ENCODE measurements at regions not wholly inside any gene's neighbourhood (a gene's known extent, or its start where the extent isn't known, plus 50 kb on each side); places are given as distances from the start of the nearest gene placed in this dataset.
"Not testable (repeated sequence)": the region's sequence is repeated elsewhere in the genome, so short reads cannot be mapped to it uniquely, and the experiment has no call there.

DNA sequence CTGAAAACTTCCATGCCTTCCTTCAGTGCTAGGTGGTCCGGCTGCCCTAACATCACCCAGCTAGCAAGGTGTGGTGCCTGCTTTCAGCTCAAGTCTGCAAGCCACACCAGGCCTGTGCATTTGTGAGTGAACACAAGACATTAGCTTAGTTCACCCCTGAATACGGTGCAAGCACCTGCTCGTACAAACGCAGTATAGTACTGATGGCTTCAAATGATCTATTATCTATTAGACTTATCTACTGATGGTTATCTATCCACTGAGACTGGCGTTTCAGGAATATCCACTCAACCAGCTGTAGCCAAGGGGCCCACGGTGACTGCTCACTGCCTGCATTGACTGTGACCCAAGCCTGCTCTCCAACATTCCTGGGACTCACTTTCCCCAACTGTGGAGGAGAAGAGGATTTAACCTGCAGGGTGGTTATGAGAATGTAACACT is 155.9 kb downstream of the SHOX start:
- no peak for DNase-seq

GRCh38 chrX:784829-785228 is 154.2 kb downstream of the SHOX start:
- DNase-seq: no peak

DNA sequence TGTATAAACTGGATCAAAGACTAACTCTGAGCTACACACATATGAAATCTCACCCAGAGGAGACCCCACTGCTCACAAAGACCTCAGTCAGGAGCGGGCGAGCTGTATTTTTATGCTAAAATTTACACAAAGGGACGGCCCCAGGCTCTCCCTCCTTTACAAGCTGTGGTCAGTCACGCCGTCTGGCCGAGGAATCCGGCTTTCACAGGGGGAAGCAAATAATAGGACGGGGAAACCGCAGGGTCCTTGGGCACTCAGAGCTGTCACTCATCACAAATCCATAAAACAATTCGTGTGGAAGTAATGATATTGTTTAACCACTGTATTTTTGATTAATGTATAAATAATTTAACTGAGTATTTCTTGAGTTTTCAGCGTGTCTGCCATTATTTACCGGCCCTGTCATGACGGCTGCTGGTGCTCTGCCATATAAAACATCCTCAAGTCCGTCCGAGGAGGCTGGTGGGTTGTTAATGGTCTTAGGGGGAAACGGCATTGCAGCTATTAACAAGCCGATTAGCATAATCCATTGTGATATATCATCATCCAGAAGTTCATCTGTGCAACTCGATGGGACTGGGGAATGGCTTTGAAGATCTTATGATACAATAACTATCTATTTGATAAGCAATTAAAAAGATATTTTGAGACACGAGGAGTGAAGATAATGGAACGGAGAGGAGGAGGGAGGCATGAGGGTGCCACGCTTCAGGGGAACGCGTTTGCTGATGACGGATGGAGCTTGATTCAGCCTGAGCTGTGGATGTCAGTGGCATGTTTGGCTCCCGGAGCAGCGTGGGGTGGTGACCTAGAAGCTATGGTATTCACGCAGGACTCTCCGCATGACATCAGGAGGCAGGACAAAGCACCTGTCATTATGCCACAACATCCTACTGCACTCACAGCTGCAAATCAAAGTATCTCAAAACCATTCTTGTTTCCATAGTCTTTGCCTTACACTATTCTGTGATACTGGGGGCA is 150.9 kb downstream of the SHOX start:
- no peak for DNase-seq

DNA sequence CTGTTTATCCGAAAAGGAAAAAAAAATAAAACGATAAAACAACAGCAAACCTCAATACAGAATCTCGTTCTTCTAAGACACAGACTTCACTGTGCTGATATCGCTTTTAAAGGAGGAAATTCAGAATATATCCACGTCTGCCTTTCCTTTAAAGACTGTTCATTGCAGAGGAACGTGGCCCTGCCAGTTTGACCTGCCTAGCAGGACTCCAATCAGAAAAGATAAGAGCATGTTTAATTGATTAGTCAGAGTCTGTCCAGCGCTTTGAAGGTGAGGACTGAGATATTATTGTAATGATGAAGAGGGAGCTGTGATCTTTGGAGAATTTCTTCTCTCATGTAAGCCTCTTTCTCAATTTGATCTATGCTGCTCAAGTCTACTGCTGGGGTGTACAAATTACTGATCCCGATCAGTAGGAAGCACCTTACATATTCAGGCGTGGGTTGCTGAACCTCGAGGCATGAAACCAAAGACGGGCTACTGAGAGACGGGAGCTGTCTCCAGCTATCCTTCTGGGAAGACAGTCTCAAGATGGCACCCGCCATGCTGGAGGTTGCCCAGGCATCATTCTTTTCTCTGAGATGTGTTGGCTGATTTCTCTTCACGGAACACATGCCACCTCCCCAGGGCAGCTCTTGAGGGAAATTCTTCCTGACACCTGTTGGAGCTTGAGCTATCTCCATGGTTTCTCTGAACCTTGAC is 146.1 kb downstream of the SHOX start:
- no peak for DNase-seq

DNA sequence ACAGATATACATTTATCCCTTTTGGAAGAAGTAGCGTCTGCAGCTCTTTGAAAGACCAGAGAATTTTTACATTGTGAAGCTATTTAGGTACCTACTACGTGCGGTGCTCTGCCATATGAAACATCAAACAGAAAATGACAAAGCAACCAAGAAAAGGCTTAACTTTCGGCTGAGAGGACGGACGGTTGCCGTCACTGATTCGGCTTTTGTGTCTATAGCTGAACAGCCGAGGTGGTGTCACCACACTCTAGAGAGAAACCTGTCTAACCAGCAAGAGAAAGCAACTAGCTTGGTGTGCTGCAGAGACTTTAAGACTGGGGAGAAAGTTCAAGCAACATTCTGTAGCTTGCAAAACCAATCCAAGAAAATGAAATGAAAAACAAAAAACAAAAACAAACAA is 145.5 kb downstream of the SHOX start:
- no peak for DNase-seq

GRCh38 chrX:774536-774935 is 143.9 kb downstream of the SHOX start:
- DNase-seq: no peak

DNA sequence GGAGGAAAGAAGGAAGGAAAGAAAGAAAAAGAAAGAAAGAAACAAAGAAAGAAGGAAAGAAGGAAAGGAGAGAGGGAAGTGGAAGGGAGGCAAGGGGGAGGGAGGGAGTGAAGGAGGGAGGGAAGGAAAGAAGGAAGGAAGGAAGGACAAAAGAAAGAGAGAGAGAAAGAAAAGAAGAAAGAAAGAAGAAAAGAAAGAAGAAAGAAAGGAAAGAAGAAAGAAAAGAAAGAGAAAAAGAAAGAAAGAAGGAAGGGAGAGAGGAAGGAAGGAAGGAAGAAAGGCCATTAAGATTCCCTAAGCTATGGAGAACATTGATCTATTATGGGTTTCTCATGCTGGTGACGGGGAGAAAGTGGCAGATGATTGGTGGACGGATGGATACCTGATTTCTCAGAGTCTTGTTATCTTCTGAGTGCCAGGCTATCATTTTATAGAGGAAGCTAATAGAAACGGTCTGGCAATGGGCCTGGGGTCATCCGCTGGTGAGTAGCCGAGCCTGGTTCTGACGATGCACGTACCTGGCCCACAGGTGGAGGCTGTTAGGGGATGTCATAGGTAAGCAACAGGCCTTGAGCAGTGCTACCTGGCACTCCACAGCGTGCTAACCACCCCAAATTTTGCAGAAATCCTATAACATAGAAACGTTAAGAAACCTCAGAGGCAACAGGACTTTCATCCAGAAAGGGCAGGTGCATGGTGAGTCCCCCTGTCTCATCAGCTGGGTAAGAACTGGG is 142.9 kb downstream of the SHOX start:
- no peak for DNase-seq

DNA sequence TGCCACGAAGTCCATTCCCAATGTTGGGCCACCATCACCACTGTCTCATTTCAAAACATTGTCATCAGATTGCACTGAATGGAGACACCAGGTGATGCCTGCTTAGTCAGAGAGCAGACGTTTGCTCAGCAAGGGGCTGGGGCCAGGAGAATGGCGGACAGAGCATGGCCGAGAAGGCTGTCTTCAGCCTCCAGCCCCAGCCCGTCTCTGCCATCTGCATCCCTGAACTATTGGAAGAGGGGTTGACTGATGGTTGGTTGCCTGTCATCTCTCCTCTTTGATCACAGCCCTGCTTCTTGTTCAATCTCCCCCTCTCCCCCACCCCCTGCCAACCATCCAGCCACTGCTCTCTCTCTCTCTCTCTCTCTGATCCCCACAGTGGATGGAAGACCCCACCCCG is 140.9 kb downstream of the SHOX start:
- no peak for DNase-seq

DNA sequence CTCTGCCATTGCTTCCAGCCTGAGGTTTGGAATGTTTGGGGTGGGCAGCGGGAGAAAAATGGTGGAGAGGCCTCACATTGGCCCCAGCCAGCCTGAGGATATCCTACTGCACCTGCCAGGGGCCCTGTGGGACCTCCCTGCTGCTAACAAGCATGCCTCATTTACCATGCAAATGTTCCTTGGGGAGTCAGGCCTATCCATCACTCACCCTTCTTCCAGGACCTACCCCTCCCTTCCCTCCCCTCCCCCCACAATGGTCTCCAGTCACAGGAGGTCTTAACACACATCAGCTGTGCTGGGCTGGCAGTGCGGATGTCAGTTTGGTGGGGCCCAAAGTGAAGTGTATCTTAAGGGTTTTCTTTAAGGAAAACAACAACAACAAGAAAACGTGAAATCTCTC is 139.2 kb downstream of the SHOX start:
- DNase-seq: no peak

GRCh38 chrX:768596-768995 is 138.0 kb downstream of the SHOX start:
- DNase-seq: no peak

GRCh38 chrX:758917-759316 is 128.3 kb downstream of the SHOX start:
- no peak for DNase-seq

DNA sequence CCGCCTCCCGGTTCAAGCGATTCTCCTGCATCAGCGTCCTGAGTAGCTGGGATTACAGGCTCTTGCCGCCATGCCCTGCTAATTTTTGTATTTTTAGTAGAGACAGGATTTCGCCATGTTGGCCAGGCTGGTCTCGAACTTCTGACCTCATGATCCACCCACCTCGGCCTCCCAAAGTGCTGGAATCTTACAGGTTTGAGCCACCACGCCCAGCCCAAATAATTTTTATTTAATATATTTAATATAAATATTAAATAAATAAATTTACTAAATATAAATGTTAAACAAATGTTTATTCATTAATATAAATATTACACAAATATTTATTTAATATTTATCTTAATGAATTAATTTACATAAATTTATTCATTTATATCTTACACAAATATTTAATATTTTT is 120.2 kb downstream of the SHOX start:
- no peak for DNase-seq

GRCh38 chrX:750263-750662 is 119.7 kb downstream of the SHOX start:
- no peak for DNase-seq

DNA sequence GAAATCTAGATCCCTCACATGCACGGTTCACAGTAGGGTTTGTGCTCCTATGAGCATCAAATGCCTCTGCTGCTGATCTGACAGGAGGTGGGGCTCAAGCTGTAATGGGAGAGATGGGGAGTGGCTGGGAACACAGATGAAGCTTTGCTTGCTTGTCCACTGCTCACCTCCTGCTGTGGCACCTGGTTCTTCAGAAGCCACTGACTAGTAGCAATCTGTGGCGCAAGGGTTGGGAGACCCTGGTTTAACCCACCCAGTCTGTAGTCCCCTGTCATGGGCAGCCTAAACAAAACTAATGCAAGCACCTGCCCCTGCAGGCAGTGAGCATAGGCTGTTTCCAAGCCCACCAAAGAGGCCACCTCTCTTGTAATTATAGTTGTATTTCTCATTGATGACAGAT is 116.6 kb downstream of the SHOX start:
- no peak for DNase-seq

DNA sequence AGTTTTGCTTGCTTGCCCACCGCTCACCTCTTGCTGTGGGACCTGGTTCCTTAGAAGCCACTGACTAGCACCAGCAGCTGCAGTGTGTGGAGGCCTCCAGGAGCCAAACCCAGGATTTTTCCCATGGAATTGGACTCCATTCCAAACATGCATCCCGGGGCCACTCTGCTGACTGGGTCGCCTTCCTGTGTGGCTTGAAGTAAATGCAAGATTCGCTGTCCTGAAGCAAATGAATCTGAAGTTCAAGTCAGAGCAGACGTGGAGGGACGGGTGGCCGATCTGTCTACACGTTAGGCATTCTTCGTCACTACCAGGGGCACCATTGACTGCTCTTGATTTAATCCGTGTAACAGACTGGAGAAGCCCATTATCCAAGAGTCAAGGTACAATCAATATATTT is 109.0 kb downstream of the SHOX start:
- DNase-seq: no peak

- not testable (repeated sequence) for DNase-seq
These were observed 106.4 kb downstream of the SHOX start for GRCh38 chrX:737021-737420.

DNA sequence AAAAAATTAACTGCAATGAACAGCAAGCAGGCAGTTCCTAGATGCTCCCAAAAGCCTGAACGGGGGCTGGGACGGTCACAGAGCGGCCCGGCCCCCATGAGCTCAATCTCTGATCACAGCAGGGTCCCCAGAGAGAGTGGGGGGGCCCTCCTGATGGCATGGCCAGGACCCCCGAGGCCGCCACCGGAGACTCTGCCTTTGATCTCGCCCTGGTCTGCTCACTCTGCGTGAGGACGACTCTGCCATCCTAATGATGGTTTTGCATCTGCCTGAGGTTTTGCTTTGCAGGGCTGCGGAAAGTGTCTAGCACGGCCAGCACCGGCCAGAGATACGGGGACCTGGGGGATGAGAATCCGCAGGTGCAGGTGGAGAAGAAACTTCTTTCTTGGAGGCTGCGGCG is 103.8 kb downstream of the SHOX start:
- no peak for DNase-seq

GRCh38 chrX:733961-734360 is 103.4 kb downstream of the SHOX start:
- no peak for DNase-seq

- DNase-seq: no peak
These were observed 99.2 kb downstream of the SHOX start for GRCh38 chrX:729583-730409.

- not testable (repeated sequence) for DNase-seq
These were observed 98.5 kb downstream of the SHOX start for GRCh38 chrX:729101-729500.

DNA sequence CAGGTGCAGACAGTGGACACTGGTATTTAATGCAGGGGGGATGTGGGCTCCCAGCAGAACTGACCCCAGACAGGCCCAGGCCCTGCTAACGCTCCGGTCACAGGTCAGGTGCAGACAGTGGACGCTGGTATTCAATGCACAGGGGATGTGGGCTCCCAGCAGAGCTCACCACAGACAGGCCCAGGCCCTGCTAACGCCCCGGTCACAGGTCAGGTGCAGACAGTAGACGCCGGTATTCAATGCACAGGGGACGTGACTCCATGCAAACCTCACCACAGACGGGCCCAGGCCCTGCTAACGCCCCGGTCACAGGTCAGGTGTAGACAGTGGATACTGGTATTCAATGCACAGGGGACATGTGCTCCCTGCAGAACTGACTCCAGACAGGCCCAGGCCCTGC is 98.0 kb downstream of the SHOX start:
- DNase-seq: not testable (repeated sequence)
